GM12878 (cell line): ENCODE measurements at regions not wholly inside any gene's neighbourhood (a gene's known extent, or its start where the extent isn't known, plus 50 kb on each side); places are given as distances from the start of the nearest gene placed in this dataset.

Experiments used
- ATAC-seq: fragments of 200-7000 bp; cut with Tn5 transposase; 3 replicates; pipeline ENCODE4 v1.9.1; 2020; ENCODE audit warnings: mild to moderate bottlenecking, moderate library complexity
- BruUV-seq: library from RNA; stranded (reverse); fragments of 400-500 nt; replicated peaks from 2 replicates; lab custom pipeline; 2021; lab: Mats Ljungman, UMichigan
- CTCF ChIA-PET: fragments of 300-600 bp; sonication (Branson Sonifier 250); formaldehyde crosslinking; extraction: SDS; loops from one replicate; lab custom pipeline; 2021; ENCODE audit warnings: inconsistent platforms; lab: Yijun Ruan, JAX
- POLR2A ChIA-PET: fragments of 350-600 bp; formaldehyde crosslinking; extraction: SDS; loops from one replicate; lab custom pipeline; 2021; ENCODE audit warnings: inconsistent platforms; lab: Charles Lee
- RAD21 ChIA-PET: fragments of 300-600 bp; sonication (Branson Sonifier 250); formaldehyde crosslinking; loops from one replicate; lab custom pipeline; 2023; ENCODE audit warnings: antibody characterized with exemption; ENCODE audit not compliant: unreplicated experiment; lab: Charles Lee
- SMC1A ChIA-PET: fragments of 300-600 bp; sonication (Branson Sonifier 250); formaldehyde crosslinking; loops from one replicate; lab custom pipeline; 2023; ENCODE audit not compliant: unreplicated experiment, uncharacterized antibody; lab: Charles Lee
- DNase-seq: peaks from one replicate; pipeline ENCODE4 v3.0.0-alpha.2; 2011; ENCODE audit warnings: low read depth, low spot score
- FAIRE-seq: peaks from 3 replicates; lab custom pipeline; 2011; peaks lifted over from hg19 to GRCh38; lab: Jason Lieb, UNC
- H2AFZ ChIP-seq: 2 replicates; pipeline ENCODE4 v1.6.0; 2011; ENCODE audit warnings: low read depth, low read length, control low read depth; ENCODE audit not compliant: control insufficient read depth
- H3K27ac ChIP-seq: 2 replicates; pipeline ENCODE4 v1.5.1; 2011; ENCODE audit warnings: control low read depth; ENCODE audit not compliant: control insufficient read depth, insufficient read depth
- H3K27me3 ChIP-seq, 2 experiments: replicated peaks in 1 of 2; 2 replicates each; pipeline versions ENCODE4 v1.6.0 to v1.6.1; 2011; ENCODE audit warnings: low read length in 1 of 2; ENCODE audit not compliant: control insufficient read depth in 2 of 2, insufficient read depth in 2 of 2
- H3K36me3 ChIP-seq, 2 experiments: 2 replicates each; pipeline ENCODE4 v1.5.1; 2011; ENCODE audit warnings: low read length in 1 of 2; ENCODE audit not compliant: control insufficient read depth in 2 of 2, insufficient read depth in 2 of 2
- H3K4me1 ChIP-seq: 2 replicates; pipeline ENCODE4 v1.6.1; 2011; ENCODE audit warnings: mild to moderate bottlenecking, low read length, moderate library complexity, mixed read lengths; ENCODE audit not compliant: control insufficient read depth, insufficient read depth
- H3K4me2 ChIP-seq: 2 replicates; pipeline ENCODE4 v1.6.0; 2011; ENCODE audit warnings: control low read depth; ENCODE audit not compliant: control insufficient read depth, insufficient read depth
- H3K4me3 ChIP-seq: fragments of 200-600 bp; sonication (generic); 2 replicates; pipeline ENCODE4 v1.5.1; 2016
- H3K79me2 ChIP-seq: 2 replicates; pipeline ENCODE4 v1.6.0; 2011; ENCODE audit warnings: low read length; ENCODE audit not compliant: control insufficient read depth, insufficient read depth
- H3K9ac ChIP-seq: 2 replicates; pipeline ENCODE4 v1.8.0; 2011; ENCODE audit warnings: low read length, control low read depth, mixed read lengths; ENCODE audit not compliant: control insufficient read depth, insufficient read depth
- H3K9me3 ChIP-seq: replicated peaks from 3 replicates; pipeline ENCODE4 v1.5.1; 2011; ENCODE audit warnings: mild to moderate bottlenecking, low read length; ENCODE audit not compliant: control insufficient read depth, insufficient read depth
- H4K20me1 ChIP-seq: 2 replicates; pipeline ENCODE4 v1.6.0; 2011; ENCODE audit not compliant: control insufficient read depth, insufficient read depth
- ASH2L ChIP-seq: fragments of 300-600, 200-600 bp; sonication (generic); IDR thresholded peaks from 2 replicates; pipeline ENCODE4 v1.6.1; 2017; ENCODE audit warnings: low read depth, mild to moderate bottlenecking, borderline replicate concordance
- BCLAF1 ChIP-seq: fragments of 450-650 bp; IDR thresholded peaks from 2 replicates; pipeline ENCODE4 v1.6.1; 2017; ENCODE audit warnings: antibody characterized with exemption, mild to moderate bottlenecking, moderate library complexity
- CBFB ChIP-seq: IDR thresholded peaks from 2 replicates; pipeline ENCODE4 v1.6.1; 2016; ENCODE audit warnings: antibody characterized with exemption, low read depth
- CHD4 ChIP-seq: fragments of 200-600 bp; sonication (generic); IDR thresholded peaks from 2 replicates; pipeline ENCODE4 v1.6.1; 2016; ENCODE audit warnings: mild to moderate bottlenecking
- IKZF1 ChIP-seq: fragments of 450-650 bp; conservative IDR thresholded peaks from 2 replicates; pipeline ENCODE4 v1.6.1; 2017; ENCODE audit warnings: antibody characterized with exemption, mild to moderate bottlenecking
- NFYA ChIP-seq: IDR thresholded peaks from 2 replicates; pipeline ENCODE4 v1.6.1; 2011; ENCODE audit warnings: low read depth, mild to moderate bottlenecking, low read length, improper control_type of control experiment, borderline replicate concordance
- NR2C2 ChIP-seq: IDR thresholded peaks from 2 replicates; pipeline ENCODE4 v1.6.1; 2011; ENCODE audit warnings: borderline replicate concordance, low read depth; ENCODE audit not compliant: control insufficient read depth, insufficient read length
- PAX5 ChIP-seq: IDR thresholded peaks from 2 replicates; pipeline ENCODE4 v1.6.1; 2011; ENCODE audit warnings: low read depth, low read length, borderline replicate concordance
- STAT1 ChIP-seq: fragments of 450-650 bp; conservative IDR thresholded peaks from 2 replicates; pipeline ENCODE4 v1.6.1; 2014; ENCODE audit warnings: antibody characterized with exemption, mild to moderate bottlenecking
- TCF7 ChIP-seq: IDR thresholded peaks from 2 replicates; pipeline ENCODE4 v1.6.1; 2014; ENCODE audit warnings: antibody characterized with exemption, borderline replicate concordance
- ZNF207 ChIP-seq: fragments of 450-650 bp; IDR thresholded peaks from 2 replicates; pipeline ENCODE4 v1.6.1; 2014; ENCODE audit warnings: antibody characterized with exemption, mild to moderate bottlenecking, borderline replicate concordance
- WGBS: methylation state at CpG from one replicate; pipeline ENCODE4 v1.1.6; 2016; ENCODE audit warnings: low lambda C conversion rate; ENCODE audit not compliant: insufficient replicate concordance, insufficient coverage; ENCODE audit errors: missing lambda C conversion rate; 5-methylcytosine and 5-hydroxymethylcytosine counted together
- in situ Hi-C: fragments of 300-500 bp; cut with MboI; formaldehyde crosslinking; loops from 9 replicates; pipeline ENCODE4 v1.14.3; 2018; ENCODE audit warnings: mixed read lengths
- intact Hi-C: fragments of 100-400 bp; cut with micrococcal nuclease; formaldehyde crosslinking; loops from one replicate; pipeline ENCODE4 v1.14.2; 2022; ENCODE audit not compliant: unreplicated experiment
- TF ChIP-seq, protein P1 (sequence below): fragments of 450-650 bp; IDR thresholded peaks from 2 replicates; pipeline ENCODE4 v1.6.1; 2017; ENCODE audit warnings: mild to moderate bottlenecking

DNA sequence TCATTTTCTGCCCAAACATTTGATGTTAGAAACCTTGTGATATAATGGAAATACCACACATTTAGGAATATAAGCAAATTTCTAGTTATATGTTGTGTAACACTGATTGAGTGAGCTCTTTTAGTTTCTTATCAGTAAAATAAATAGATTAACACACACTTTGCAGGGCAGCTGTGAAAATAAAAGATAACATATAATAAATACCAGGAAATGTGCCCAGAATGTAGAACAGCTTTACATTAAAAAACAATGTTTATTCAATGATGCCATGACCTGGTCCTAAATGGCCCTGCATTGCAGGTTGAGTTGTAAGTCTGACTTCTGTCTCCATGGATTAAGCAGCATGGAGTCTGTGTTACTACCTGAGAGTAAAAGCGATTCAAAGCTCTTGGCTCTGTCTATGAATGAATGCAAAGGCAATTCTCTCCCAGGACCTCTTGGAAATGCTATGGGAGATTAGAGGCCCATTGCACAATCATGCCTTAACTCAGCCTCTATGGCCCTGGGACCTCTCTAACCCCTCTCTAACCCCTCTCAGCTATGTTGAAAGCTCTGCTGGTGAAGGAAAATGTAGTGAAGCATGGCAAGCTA is 296.0 kb upstream of the ACTBL2 start:
- Histone ChIP-seq H3K27me3 (no peaks in the 10 kb centered on the region; a peak in 1 of 4 replicates), H2AFZ (no peak overlapping the region), H3K27ac (no peak overlapping the region), H3K9me3 (no peaks in the 10 kb centered on the region), H3K4me2 (no peak overlapping the region), H3K9ac (no peak overlapping the region), H3K4me1 (no peaks in the 10 kb centered on the region), H4K20me1 (no peaks in the 10 kb centered on the region), H3K36me3 (no peaks in the 10 kb centered on the region), H3K79me2 (no peaks in the 10 kb centered on the region), H3K4me3 (no peak overlapping the region)
- ChIA-PET SMC1A (interaction anchor here (0.7 to 2.9 kb wide), 7 partner anchors 9 to 1438 kb away, joined by 3 to 19 read pairs (median 6); no protein-coding TSS in a partner anchor), CTCF (interaction anchor here (0.7 to 4.2 kb wide), 13 partner anchors 10 to 883 kb away, joined by 3 to 80 read pairs (median 5); partner anchors contain the start of gene PLK2), POLR2A (no interaction called here), RAD21 (interaction anchor here (1.0 to 1.9 kb wide), 4 partner anchors 280 to 1071 kb away, joined by 4 to 22 read pairs (median 6); no protein-coding TSS in a partner anchor)
- FAIRE-seq: no peak
- BruUV-seq: no TSS peak
- in situ Hi-C loops (loop anchor here (25.0 kb wide), 1 partner anchor 1059 kb away; no protein-coding TSS in a partner anchor), intact Hi-C loops (loop anchor here (1.0 to 5.0 kb wide), 3 partner anchors 281 to 682 kb away; partner anchors contain the start of gene PLK2)
- no peak for DNase-seq
- whole genome bisulfite sequencing: 24% methylated on average over 1 of the region's 1 CpG
- ATAC-seq: no peak
- TF ChIP-seq PAX5: no peak
- TF ChIP-seq BCLAF1: no peak
- TF ChIP-seq IKZF1: no peak
- TF ChIP-seq TCF7: no peak
- TF ChIP-seq ASH2L: no peak
- TF ChIP-seq, protein P1, sequence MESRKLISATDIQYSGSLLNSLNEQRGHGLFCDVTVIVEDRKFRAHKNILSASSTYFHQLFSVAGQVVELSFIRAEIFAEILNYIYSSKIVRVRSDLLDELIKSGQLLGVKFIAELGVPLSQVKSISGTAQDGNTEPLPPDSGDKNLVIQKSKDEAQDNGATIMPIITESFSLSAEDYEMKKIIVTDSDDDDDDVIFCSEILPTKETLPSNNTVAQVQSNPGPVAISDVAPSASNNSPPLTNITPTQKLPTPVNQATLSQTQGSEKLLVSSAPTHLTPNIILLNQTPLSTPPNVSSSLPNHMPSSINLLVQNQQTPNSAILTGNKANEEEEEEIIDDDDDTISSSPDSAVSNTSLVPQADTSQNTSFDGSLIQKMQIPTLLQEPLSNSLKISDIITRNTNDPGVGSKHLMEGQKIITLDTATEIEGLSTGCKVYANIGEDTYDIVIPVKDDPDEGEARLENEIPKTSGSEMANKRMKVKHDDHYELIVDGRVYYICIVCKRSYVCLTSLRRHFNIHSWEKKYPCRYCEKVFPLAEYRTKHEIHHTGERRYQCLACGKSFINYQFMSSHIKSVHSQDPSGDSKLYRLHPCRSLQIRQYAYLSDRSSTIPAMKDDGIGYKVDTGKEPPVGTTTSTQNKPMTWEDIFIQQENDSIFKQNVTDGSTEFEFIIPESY: no peak
- no peak for TF ChIP-seq ZNF207
- TF ChIP-seq CHD4: no peak
- no peak for TF ChIP-seq CBFB
- TF ChIP-seq NR2C2: no peak
- no peak for TF ChIP-seq NFYA
- TF ChIP-seq STAT1: no peak
